ENCODE measurements at regions not wholly inside any gene's neighbourhood (a gene's known extent, or its start where the extent isn't known, plus 50 kb on each side); places are given as distances from the start of the nearest gene placed in this dataset.

DNA sequence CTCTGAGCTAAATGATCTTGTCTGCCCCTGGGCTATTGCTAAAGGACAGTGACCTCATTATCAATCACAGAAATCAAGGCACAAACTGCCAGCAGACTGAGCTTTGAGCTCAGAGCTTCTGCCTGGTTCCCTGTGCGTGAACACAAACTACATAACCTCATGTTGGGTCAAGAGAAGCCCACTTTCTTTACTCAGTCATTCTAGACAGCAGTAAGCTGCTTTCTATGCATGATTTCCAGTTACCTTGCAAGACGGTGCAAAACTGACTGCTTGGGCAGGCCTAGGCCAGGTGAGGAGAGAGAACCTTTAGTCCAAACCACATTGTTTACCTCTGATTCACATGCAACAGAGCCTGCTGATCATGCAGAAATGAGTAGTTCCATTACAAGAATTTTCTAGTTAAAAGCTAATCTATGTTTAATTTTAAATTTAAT, 75.1 kb downstream of the ARRDC4 start:
- TF ChIP-seq, protein P1, sequence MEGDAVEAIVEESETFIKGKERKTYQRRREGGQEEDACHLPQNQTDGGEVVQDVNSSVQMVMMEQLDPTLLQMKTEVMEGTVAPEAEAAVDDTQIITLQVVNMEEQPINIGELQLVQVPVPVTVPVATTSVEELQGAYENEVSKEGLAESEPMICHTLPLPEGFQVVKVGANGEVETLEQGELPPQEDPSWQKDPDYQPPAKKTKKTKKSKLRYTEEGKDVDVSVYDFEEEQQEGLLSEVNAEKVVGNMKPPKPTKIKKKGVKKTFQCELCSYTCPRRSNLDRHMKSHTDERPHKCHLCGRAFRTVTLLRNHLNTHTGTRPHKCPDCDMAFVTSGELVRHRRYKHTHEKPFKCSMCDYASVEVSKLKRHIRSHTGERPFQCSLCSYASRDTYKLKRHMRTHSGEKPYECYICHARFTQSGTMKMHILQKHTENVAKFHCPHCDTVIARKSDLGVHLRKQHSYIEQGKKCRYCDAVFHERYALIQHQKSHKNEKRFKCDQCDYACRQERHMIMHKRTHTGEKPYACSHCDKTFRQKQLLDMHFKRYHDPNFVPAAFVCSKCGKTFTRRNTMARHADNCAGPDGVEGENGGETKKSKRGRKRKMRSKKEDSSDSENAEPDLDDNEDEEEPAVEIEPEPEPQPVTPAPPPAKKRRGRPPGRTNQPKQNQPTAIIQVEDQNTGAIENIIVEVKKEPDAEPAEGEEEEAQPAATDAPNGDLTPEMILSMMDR (conservative IDR thresholded peaks at IDR 0.05; ENCODE audit: low read length): no peak
- TF ChIP-seq EZH2phosphoT487 (IDR thresholded peaks at IDR 0.05; ENCODE audit: borderline replicate concordance, low read depth, low read length): no peak
